Tibial nerve (tissue), 4 donors: ENCODE measurements at regions not wholly inside any gene's neighbourhood (a gene's known extent, or its start where the extent isn't known, plus 50 kb on each side); places are given as distances from the start of the nearest gene placed in this dataset.

ENCODE experiments used
- DNase-seq, 2 donors: peaks; one replicate each; pipeline ENCODE4 v3.0.0-alpha.2; 2019; ENCODE audit warnings: low spot score in 2 of 2
- H3K27ac ChIP-seq, 4 donors: fragments of 200-600 bp; sonication (generic) in 3 of 4; one replicate each; pipeline ENCODE4 v1.5.1; 2017 to 2019; ENCODE audit warnings: mild to moderate bottlenecking in 1 of 4
- H3K27me3 ChIP-seq, 2 donors: fragments of 200-600 bp; sonication (generic) in 1 of 2; one replicate each; pipeline versions ENCODE4 v1.5.1 to v1.6.0; 2017 to 2019
- H3K36me3 ChIP-seq, 3 donors: fragments of 200-600 bp; sonication (generic); one replicate each; pipeline ENCODE4 v1.5.1; 2018 to 2019
- H3K4me1 ChIP-seq, 4 donors: fragments of 200-600 bp; sonication (generic) in 3 of 4; one replicate each; pipeline ENCODE4 v1.5.1; 2017 to 2019
- H3K4me3 ChIP-seq, 4 donors: fragments of 200-600 bp; sonication (generic) in 3 of 4; one replicate each; pipeline ENCODE4 v1.5.1; 2017 to 2019; ENCODE audit warnings: mild to moderate bottlenecking in 1 of 4, moderate library complexity in 1 of 4
- H3K9me3 ChIP-seq, 4 donors: fragments of 200-600 bp; sonication (generic) in 3 of 4; one replicate each; pipeline ENCODE4 v1.5.1; 2017 to 2019
- CTCF ChIP-seq, 5 experiments: fragments of 200-600 bp in 3 of 5; fragments of 450-650 bp in 2 of 5; sonication (generic) in 3 of 5; IDR thresholded peaks; one replicate each; pipeline ENCODE4 v1.5.1; 2016 to 2019; ENCODE audit warnings: antibody characterized with exemption in 5 of 5, mild to moderate bottlenecking in 3 of 5, moderate library complexity in 2 of 5
- EP300 ChIP-seq, 2 donors: sonication (generic); formaldehyde crosslinking; IDR thresholded peaks; one replicate each; pipeline ENCODE4 v1.6.1; 2017; ENCODE audit warnings: antibody characterized with exemption in 2 of 2, mild to moderate bottlenecking in 1 of 2
- POLR2A ChIP-seq, 2 donors: fragments of 450-650 bp; IDR thresholded peaks; one replicate each; pipeline ENCODE4 v1.6.1; 2017; ENCODE audit warnings: antibody characterized with exemption in 2 of 2, mild to moderate bottlenecking in 2 of 2, moderate library complexity in 2 of 2
- WGBS, 2 donors: methylation state at CpG; one replicate each; pipeline ENCODE4 v1.1.5; 2018; 5-methylcytosine and 5-hydroxymethylcytosine counted together

- 82% methylated on average over 1 of the region's 1 CpG; no CpG with 5 or more reads in 1 of the 2 donors for WGBS, 2 donors
- TF ChIP-seq POLR2A (IDR thresholded peaks at IDR 0.05), result no peak
- Histone ChIP-seq H3K9me3 (no peaks in the 10 kb centered on the region), H3K4me1 (no peaks in the 10 kb centered on the region), H3K36me3 (no peaks in the 10 kb centered on the region), H3K27ac (no peak overlapping the region), H3K27me3 (peaks cover 0 to 2% of the 10 kb centered on the region in 2 donors), H3K4me3 (no peak overlapping the region)
- no peak for DNase-seq
Measured at GRCh38 chrX:107576841-107577240, 51.5 kb upstream of the PRPS1 start.

GRCh38 chrX:107577933-107578332 is 50.4 kb upstream of the PRPS1 start:
- H3K27ac ChIP-seq, result no peak overlapping the region
- no peaks in the 10 kb centered on the region for H3K9me3 ChIP-seq
- no peaks in the 10 kb centered on the region for H3K4me1 ChIP-seq
- WGBS, 2 donors, result 90 to 91% methylated on average over 2 of the region's 2 CpGs
- TF ChIP-seq CTCF (IDR thresholded peaks at IDR 0.05), result no peak
- no peak for TF ChIP-seq POLR2A (IDR thresholded peaks at IDR 0.05)
- no peak for TF ChIP-seq EP300 (IDR thresholded peaks at IDR 0.05)
- DNase-seq, result no peak
- no peaks in the 10 kb centered on the region for H3K36me3 ChIP-seq
- H3K27me3 ChIP-seq, result peaks cover 0 to under 1% of the 10 kb centered on the region in 2 donors
- no peak overlapping the region for H3K4me3 ChIP-seq
